NT2/D1 (cell line): ENCODE measurements at regions not wholly inside any gene's neighbourhood (a gene's known extent, or its start where the extent isn't known, plus 50 kb on each side); places are given as distances from the start of the nearest gene placed in this dataset.
A peak's percentile ranks its signal among the peaks of the same experiment; 100 is the strongest.

Experiments
- DNase-seq: peaks from one replicate; pipeline ENCODE4 v3.0.0-alpha.2; 2011; ENCODE audit warnings: low read depth, low spot score
- H3K27me3 ChIP-seq: 2 replicates; pipeline ENCODE4 v1.6.0; 2011; ENCODE audit warnings: mild to moderate bottlenecking; ENCODE audit not compliant: insufficient read length, insufficient read depth
- H3K36me3 ChIP-seq: 2 replicates; pipeline ENCODE4 v1.6.1; 2011; ENCODE audit warnings: mild to moderate bottlenecking, low read length, mixed read lengths; ENCODE audit not compliant: insufficient read depth, insufficient read length
- H3K4me1 ChIP-seq: 2 replicates; pipeline ENCODE4 v1.5.1; 2011; ENCODE audit not compliant: insufficient read depth, insufficient read length
- H3K4me3 ChIP-seq: 2 replicates; pipeline ENCODE4 v1.5.1; 2011; ENCODE audit warnings: low read depth; ENCODE audit not compliant: insufficient read length
- H3K9ac ChIP-seq: 2 replicates; pipeline ENCODE4 v1.6.0; 2011; ENCODE audit warnings: low read depth; ENCODE audit not compliant: insufficient read length
- H3K9me3 ChIP-seq: 2 replicates; pipeline ENCODE4 v1.5.1; 2011; ENCODE audit warnings: mild to moderate bottlenecking, low read length; ENCODE audit not compliant: insufficient read depth
- SUZ12 ChIP-seq: IDR thresholded peaks from 2 replicates; pipeline ENCODE4 v1.6.1; 2011; ENCODE audit not compliant: insufficient read length, insufficient read depth; ENCODE audit errors: extremely low read depth
- YY1 ChIP-seq: IDR thresholded peaks from 2 replicates; pipeline ENCODE4 v1.6.1; 2011; ENCODE audit not compliant: insufficient read length, insufficient read depth
- ZNF274 ChIP-seq: IDR thresholded peaks from 2 replicates; pipeline ENCODE4 v1.6.1; 2011; ENCODE audit warnings: mild to moderate bottlenecking, low read depth, low read length

DNA sequence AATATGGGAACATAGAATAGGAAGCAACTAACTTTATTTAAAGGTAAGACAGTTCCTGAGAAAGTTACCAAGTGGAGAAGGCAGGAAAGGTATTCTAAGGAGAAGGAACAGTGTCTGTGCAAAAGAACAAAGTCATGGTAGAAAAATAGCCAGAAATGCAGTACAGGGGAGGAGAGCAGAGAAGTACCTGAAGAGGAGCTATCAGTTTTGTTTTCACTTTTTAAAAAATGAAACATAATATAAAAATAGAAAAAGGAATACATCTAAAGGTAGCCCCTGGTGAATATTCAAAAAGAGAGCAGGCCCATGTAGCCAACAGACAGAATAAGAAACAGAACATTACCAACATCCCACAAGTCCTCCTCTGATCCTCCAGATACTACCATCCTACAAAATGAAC is 408.7 kb downstream of the ADAMTS20 start:
- H3K27me3 ChIP-seq: no peaks in the 10 kb centered on the region
- H3K4me3 ChIP-seq: no peak overlapping the region
- DNase-seq: no peak
- H3K36me3 ChIP-seq: no peaks in the 10 kb centered on the region
- H3K4me1 ChIP-seq: no peaks in the 10 kb centered on the region
- TF ChIP-seq ZNF274: no peak
- TF ChIP-seq YY1: no peak
- no peak for TF ChIP-seq SUZ12
- H3K9ac ChIP-seq: no peak overlapping the region
- peaks cover 9% of the 10 kb centered on the region; the same call in 1 of the 2 replicates for H3K9me3 ChIP-seq

DNA sequence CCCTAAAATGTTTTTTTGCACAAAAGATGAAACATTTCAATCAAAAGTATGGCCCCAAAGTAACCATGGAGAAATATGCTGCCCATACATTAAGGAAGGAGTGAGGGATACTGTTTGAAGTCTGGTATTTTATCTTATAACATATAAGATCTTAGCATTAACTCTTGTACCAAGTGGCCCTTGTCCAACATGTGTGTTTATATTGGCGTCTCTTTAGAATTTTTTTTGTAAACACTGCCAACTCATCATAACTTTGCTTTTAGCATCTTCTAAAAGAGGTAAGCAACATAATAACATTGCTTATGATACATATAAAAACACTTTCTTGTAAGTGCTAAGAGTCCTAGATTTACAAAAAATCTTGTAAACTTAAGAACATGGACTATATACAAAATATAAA is 419.7 kb downstream of the ADAMTS20 start:
- no peaks in the 10 kb centered on the region for H3K27me3 ChIP-seq
- no peaks in the 10 kb centered on the region for H3K4me1 ChIP-seq
- no peak for TF ChIP-seq SUZ12
- no peaks in the 10 kb centered on the region for H3K36me3 ChIP-seq
- no peak for DNase-seq
- H3K9ac ChIP-seq: no peak overlapping the region
- H3K4me3 ChIP-seq: no peak overlapping the region
- H3K9me3 ChIP-seq: no peaks in the 10 kb centered on the region

GRCh38 chr12:43131301-43131700 is 420.7 kb downstream of the ADAMTS20 start:
- no peaks in the 10 kb centered on the region for H3K4me1 ChIP-seq
- TF ChIP-seq ZNF274 (no peak), YY1 (no peak), SUZ12 (no peak)
- DNase-seq: peak; percentile 54
- no peak overlapping the region for H3K9ac ChIP-seq
- H3K36me3 ChIP-seq: no peaks in the 10 kb centered on the region
- H3K9me3 ChIP-seq: no peaks in the 10 kb centered on the region
- H3K4me3 ChIP-seq: no peak overlapping the region
- H3K27me3 ChIP-seq: no peaks in the 10 kb centered on the region

DNA sequence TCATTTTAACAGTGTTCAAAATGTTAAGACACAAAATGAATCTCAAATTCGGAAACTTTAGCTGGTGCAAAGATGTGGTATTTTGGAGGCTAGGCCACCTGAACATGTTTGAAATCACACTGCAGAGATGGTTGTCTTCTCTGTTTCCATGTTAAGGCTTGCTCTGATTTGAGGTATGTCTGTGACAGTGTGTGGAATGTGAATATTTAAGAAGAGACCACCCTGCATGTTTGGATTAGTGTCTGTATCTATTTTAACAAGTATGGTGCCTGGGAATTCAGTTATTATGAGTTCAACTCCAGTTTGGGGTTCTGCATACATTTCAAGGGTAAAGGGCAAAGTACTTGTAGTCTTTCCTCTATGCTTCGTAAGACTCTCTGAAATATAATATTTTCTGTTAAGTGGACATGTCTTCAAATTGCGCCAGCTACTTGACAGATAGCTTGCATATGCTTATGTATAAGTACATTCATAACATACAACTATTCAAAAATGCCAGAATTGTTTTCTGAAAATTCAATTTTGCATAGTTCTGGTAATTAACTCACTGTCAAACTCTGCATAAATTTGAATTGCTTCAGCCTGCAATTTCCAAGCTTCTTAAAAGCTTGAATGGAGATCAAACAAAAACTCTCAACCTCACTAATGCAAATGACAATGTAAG is 424.0 kb downstream of the ADAMTS20 start:
- no peaks in the 10 kb centered on the region for H3K4me1 ChIP-seq
- no peak overlapping the region for H3K9ac ChIP-seq
- H3K4me3 ChIP-seq: no peak overlapping the region
- TF ChIP-seq YY1 (no peak), ZNF274 (no peak), SUZ12 (no peak)
- H3K9me3 ChIP-seq: no peaks in the 10 kb centered on the region
- no peaks in the 10 kb centered on the region for H3K27me3 ChIP-seq
- no peaks in the 10 kb centered on the region for H3K36me3 ChIP-seq
- DNase-seq: no peak

DNA sequence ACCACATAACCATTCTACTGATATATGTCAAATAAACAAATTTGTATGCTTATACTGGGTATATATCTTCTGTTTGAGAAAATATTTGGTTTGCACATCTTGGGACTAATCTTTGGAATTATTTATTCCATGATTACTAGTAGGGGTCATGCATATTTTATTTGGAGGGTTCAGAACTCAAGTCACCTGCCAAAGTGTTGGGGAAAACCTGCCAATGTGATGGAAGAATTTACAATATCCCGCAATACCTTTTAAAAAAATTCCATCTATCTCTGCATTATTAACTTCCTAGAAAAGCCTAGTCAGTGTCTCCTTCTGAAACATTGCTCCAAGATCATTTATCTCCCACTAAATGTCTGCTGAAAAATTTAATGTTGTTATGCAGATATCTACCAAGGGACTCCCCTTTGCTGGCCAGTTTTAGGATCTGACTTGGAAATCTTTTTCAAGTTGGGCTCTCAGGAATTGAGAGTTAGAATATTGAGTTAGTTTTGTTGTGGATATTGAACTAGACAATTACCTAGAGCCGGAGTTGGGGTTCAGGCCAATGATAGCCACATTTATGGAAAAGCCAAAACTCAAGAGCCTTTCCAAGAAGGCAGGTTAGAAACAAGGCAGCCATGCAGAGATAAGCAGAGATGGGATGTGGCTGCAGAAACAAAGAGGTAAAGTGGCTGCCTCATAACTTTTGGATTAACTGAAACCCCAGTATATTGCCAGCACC is 425.2 kb downstream of the ADAMTS20 start:
- Histone ChIP-seq H3K4me1 (no peaks in the 10 kb centered on the region), H3K9me3 (no peaks in the 10 kb centered on the region), H3K4me3 (no peak overlapping the region), H3K27me3 (no peaks in the 10 kb centered on the region), H3K9ac (no peak overlapping the region), H3K36me3 (no peaks in the 10 kb centered on the region)
- no peak for DNase-seq
- TF ChIP-seq ZNF274 (no peak), YY1 (no peak), SUZ12 (no peak)

GRCh38 chr12:43123461-43123860 is 428.5 kb downstream of the ADAMTS20 start:
- H3K4me3 ChIP-seq: no peak overlapping the region
- H3K9me3 ChIP-seq: no peaks in the 10 kb centered on the region
- DNase-seq: no peak
- no peaks in the 10 kb centered on the region for H3K27me3 ChIP-seq
- TF ChIP-seq SUZ12 (no peak), ZNF274 (no peak), YY1 (no peak)
- no peaks in the 10 kb centered on the region for H3K4me1 ChIP-seq
- H3K9ac ChIP-seq: no peak overlapping the region
- H3K36me3 ChIP-seq: no peaks in the 10 kb centered on the region

- Histone ChIP-seq H3K36me3 (no peaks in the 10 kb centered on the region), H3K27me3 (no peaks in the 10 kb centered on the region), H3K4me3 (no peak overlapping the region), H3K4me1 (no peaks in the 10 kb centered on the region), H3K9me3 (no peaks in the 10 kb centered on the region), H3K9ac (no peak overlapping the region)
- DNase-seq: no peak
- no peak for TF ChIP-seq YY1
- TF ChIP-seq ZNF274: no peak
- TF ChIP-seq SUZ12: no peak
Measured at GRCh38 chr12:43120150-43120549, 431.9 kb downstream of the ADAMTS20 start.
